ENCODE measurements at regions not wholly inside any gene's neighbourhood (a gene's known extent, or its start where the extent isn't known, plus 50 kb on each side); places are given as distances from the start of the nearest gene placed in this dataset.

- intact Hi-C loops (cut with DNase I): no loop called here
- DNase-seq (peak; percentile 70), ATAC-seq (peak; percentile 27 to 93)
Measured at GRCh38 chr6:163828038-163828795, 413.7 kb downstream of the QKI start.

GRCh38 chr6:163827143-163827542 is 412.6 kb downstream of the QKI start:
- ATAC-seq: no peak
- intact Hi-C loops (cut with DNase I): no loop called here
- no peak for DNase-seq

GRCh38 chr6:163826629-163827028 is 412.1 kb downstream of the QKI start:
- ATAC-seq (no peak), DNase-seq (no peak)
- intact Hi-C loops (cut with DNase I): no loop called here

- no peak for DNase-seq
- intact Hi-C loops (cut with DNase I): no loop called here
- no peak for ATAC-seq
Measured at GRCh38 chr6:163825033-163825432, 410.5 kb downstream of the QKI start.

- no peak for DNase-seq
- ATAC-seq: no peak
- intact Hi-C loops (cut with DNase I): no loop called here
Measured at GRCh38 chr6:163823577-163823976, 409.1 kb downstream of the QKI start.

GRCh38 chr6:163820745-163821458 is 406.4 kb downstream of the QKI start:
- intact Hi-C loops (cut with DNase I): no loop called here
- ATAC-seq: peak in 1 of 2 donors; percentile 90
- no peak for DNase-seq

- intact Hi-C loops (cut with DNase I): no loop called here
- ATAC-seq: no peak
- no peak for DNase-seq
Measured at GRCh38 chr6:163820171-163820570, 405.7 kb downstream of the QKI start.

- DNase-seq: no peak
- intact Hi-C loops (cut with DNase I): no loop called here
- ATAC-seq: no peak
Measured at GRCh38 chr6:163818719-163819118, 404.2 kb downstream of the QKI start.

- no peak for ATAC-seq
- intact Hi-C loops (cut with DNase I): no loop called here
- no peak for DNase-seq
Measured at GRCh38 chr6:163816441-163816840, 401.9 kb downstream of the QKI start.

- no peak for ATAC-seq
- intact Hi-C loops (cut with DNase I): no loop called here
- DNase-seq: no peak
Measured at GRCh38 chr6:163815796-163816195, 401.3 kb downstream of the QKI start.

GRCh38 chr6:163814494-163815364 is 400.2 kb downstream of the QKI start:
- intact Hi-C loops (cut with DNase I): no loop called here
- peak in 1 of 2 donors; percentile 54 for ATAC-seq
- no peak for DNase-seq

- ATAC-seq (no peak), DNase-seq (no peak)
- intact Hi-C loops (cut with DNase I): no loop called here
Measured at GRCh38 chr6:163813979-163814493, 399.5 kb downstream of the QKI start.

GRCh38 chr6:163811317-163811716 is 396.8 kb downstream of the QKI start:
- ATAC-seq (no peak), DNase-seq (no peak)
- intact Hi-C loops (cut with DNase I): no loop called here

GRCh38 chr6:163809364-163809763 is 394.8 kb downstream of the QKI start:
- DNase-seq: no peak
- ATAC-seq: no peak
- intact Hi-C loops (cut with DNase I): no loop called here

- intact Hi-C loops (cut with DNase I): no loop called here
- DNase-seq (no peak), ATAC-seq (no peak)
Measured at GRCh38 chr6:163808871-163809270, 394.4 kb downstream of the QKI start.

GRCh38 chr6:163808231-163808630 is 393.7 kb downstream of the QKI start:
- DNase-seq (no peak), ATAC-seq (no peak)
- intact Hi-C loops (cut with DNase I): no loop called here

- intact Hi-C loops (cut with DNase I): no loop called here
- DNase-seq: no peak
- ATAC-seq: no peak
Measured at GRCh38 chr6:163806755-163807499, 392.4 kb downstream of the QKI start.

- ATAC-seq (no peak), DNase-seq (no peak)
- intact Hi-C loops (cut with DNase I): no loop called here
Measured at GRCh38 chr6:163804991-163805390, 390.5 kb downstream of the QKI start.

GRCh38 chr6:163802267-163802666 is 387.7 kb downstream of the QKI start:
- intact Hi-C loops (cut with DNase I): no loop called here
- DNase-seq: no peak
- ATAC-seq: no peak
